Activated T-helper 1 cell treated with anti-CD3 and anti-CD28 coated beads, Interleukin-2, amount 50 U/mL, for 16 hours (primary cell): ENCODE measurements at regions not wholly inside any gene's neighbourhood (a gene's known extent, or its start where the extent isn't known, plus 50 kb on each side); places are given as distances from the start of the nearest gene placed in this dataset.
"Not testable (repeated sequence)": the region's sequence is repeated elsewhere in the genome, so short reads cannot be mapped to it uniquely, and the experiment has no call there.

Experiments used
- DNase-seq, 2 donors: peaks; one replicate each; pipeline ENCODE4 v3.0.0-alpha.2; 2020; ENCODE audit warnings: low read depth in 1 of 2, low spot score in 1 of 2

DNA sequence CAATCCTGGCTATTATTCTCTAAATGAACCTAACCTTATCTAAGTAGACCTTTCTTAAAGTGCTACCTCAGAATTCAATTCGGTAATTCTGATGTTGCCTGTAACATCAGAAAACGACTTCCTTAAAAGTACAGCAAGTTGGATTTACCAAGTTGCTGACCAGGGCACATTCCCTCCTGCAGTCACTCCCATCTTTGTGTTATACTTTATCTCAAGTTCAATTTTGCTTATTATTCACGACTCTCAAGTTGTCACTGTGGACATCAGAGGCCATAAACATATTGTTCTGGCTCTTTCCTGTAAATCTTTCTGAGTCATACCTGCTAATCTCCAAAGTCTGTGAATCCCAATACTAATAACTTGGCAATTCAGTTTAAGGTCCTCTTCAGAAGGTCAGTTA, 64.6 kb upstream of the ZSCAN2 start:
- DNase-seq: not testable (repeated sequence)

DNA sequence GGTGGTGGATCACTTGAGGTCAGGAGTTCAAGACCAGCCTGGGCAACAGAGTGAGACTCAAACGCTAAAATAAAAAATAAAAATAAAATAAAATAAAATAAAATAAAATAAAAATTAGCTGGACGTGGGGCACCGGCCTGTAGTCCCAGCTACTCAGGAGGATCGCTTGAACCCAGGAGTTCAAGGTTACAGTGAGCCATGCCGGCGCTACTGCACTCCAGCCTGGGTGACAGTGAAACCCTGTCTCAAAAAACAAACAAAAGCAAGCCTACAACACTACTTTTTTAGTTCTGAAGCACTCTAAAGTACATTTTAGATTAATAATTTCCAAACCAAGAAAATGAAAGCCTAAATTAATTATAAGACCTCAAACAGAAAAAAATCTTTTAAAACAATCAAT, 56.2 kb upstream of the ZSCAN2 start:
- DNase-seq: not testable (repeated sequence)

DNA sequence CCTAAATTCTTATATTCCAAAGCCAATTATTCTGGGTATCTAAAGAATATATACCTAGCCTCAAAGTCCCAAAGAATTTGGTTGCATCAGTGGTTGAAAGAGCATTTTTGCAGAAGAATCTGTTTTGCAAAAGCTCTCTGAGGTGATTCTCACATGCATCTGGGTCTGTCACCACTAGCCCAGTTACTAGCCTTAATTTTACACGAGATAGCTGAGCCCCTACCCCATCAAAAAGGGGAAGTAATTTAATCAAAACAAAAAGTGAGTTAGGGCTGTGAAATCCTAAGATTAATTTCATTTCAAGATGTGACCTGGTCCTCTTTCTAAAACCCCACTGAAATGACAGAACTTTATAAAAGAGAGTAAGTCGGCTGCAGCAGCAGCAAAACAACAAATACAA, 53.7 kb upstream of the ZSCAN2 start:
- DNase-seq: not testable (repeated sequence)

DNA sequence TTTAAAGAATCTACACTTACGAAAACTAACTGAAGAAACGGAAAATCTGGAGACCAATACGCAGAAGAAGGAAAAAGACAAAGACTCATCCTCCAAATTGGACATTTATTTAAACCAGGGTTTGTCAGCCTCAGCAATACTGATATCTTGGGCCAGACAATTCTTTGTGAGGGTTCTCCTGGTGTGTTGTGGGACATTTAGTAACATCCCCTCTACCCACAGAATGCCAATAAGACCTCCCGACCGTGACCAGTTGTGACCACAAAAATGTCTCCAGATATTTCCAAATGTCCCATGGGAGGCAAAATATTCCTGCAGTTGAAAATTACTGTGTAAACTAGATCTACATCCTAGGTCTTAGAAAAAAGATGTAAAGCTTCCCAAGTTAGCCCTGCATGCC, 50.3 kb upstream of the ZSCAN2 start:
- DNase-seq: not testable (repeated sequence)
